HG02571 (cell line): ENCODE measurements at regions not wholly inside any gene's neighbourhood (a gene's known extent, or its start where the extent isn't known, plus 50 kb on each side); places are given as distances from the start of the nearest gene placed in this dataset.

ENCODE experiments used
- ATAC-seq: cut with Tn5 transposase; IDR thresholded peaks from one replicate; pipeline ENCODE4 v1.9.1; 2021; ENCODE audit warnings: mild to moderate bottlenecking, moderate library complexity; ENCODE audit not compliant: unreplicated experiment

GRCh38 chr15:81987628-81988027 lies 58.2 kb downstream of the MEX3B start:
- ATAC-seq: no peak

- no peak for ATAC-seq
These were observed 62.3 kb downstream of the MEX3B start for GRCh38 chr15:81983497-81983896.

GRCh38 chr15:81982808-81983207 lies 63.0 kb downstream of the MEX3B start:
- ATAC-seq: no peak

GRCh38 chr15:81981908-81982307 lies 63.9 kb downstream of the MEX3B start:
- ATAC-seq: no peak

DNA sequence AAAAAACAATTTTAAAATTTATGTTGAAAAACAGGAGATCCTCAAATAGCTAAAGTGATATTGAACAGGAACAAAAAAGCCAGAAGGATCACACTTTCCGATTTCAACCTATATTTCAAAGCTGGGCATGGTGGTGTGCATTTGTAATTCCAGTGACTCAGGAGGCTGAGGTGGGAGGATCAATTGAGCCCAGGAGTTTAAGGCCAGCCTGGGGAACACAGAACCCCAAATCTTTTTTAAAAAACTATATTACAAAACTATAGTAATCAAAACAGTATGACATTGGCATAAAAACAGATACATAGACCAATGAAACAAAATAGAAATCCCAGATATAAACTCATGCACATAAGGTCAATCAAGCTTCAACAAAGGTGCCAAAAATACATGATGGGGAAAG lies 68.4 kb downstream of the MEX3B start:
- ATAC-seq: no peak

GRCh38 chr15:81968691-81969090 lies 77.1 kb downstream of the MEX3B start:
- no peak for ATAC-seq

DNA sequence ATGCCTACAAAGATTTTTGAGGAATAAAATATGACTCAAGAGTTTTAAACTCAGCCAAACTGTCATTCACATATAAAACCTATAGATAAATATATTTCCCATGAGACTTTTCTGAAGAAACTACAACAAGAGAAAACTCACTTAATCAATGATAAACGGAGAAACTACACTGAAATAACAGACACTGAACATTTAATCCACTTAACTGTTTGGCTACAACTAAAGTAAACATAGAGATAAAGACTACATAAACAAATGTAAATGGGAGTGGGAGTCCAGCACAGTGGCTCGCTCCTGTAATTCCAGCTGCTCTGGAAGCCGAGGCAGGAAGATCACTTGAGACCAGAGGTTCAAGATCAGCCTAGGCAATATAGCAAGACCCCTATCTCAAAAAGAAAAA lies 79.2 kb downstream of the MEX3B start:
- no peak for ATAC-seq

- no peak for ATAC-seq
These were observed 83.3 kb downstream of the MEX3B start for GRCh38 chr15:81962482-81962881.

DNA sequence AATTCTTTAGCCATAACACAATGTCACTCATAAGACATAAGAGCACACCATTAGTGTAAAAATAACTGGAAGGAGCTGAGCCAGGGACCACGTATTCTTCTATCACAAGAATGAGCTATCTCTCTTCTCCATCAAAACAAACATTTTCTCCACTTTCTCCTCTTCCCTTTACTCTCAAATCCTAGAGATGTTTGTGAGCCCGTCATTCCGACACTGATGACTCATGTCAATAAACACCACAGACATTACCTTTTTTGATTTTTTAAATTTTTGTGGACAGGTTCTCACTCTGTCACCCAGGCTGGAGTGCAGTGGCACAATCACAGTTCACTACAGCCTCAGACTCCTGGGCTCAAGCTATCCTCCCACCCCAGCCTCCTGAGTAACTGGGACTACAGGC lies 86.6 kb downstream of the MEX3B start:
- no peak for ATAC-seq

GRCh38 chr15:81957698-81958097 lies 88.1 kb downstream of the MEX3B start:
- no peak for ATAC-seq

GRCh38 chr15:81955382-81956062 lies 90.3 kb downstream of the MEX3B start:
- no peak for ATAC-seq

- no peak for ATAC-seq
These were observed 91.5 kb downstream of the MEX3B start for GRCh38 chr15:81954158-81954783.

- no peak for ATAC-seq
These were observed 94.9 kb downstream of the MEX3B start for GRCh38 chr15:81950841-81951414.

- ATAC-seq: no peak
These were observed 97.1 kb downstream of the MEX3B start for GRCh38 chr15:81948751-81949150.

GRCh38 chr15:81948222-81948621 lies 97.6 kb downstream of the MEX3B start:
- ATAC-seq: no peak

DNA sequence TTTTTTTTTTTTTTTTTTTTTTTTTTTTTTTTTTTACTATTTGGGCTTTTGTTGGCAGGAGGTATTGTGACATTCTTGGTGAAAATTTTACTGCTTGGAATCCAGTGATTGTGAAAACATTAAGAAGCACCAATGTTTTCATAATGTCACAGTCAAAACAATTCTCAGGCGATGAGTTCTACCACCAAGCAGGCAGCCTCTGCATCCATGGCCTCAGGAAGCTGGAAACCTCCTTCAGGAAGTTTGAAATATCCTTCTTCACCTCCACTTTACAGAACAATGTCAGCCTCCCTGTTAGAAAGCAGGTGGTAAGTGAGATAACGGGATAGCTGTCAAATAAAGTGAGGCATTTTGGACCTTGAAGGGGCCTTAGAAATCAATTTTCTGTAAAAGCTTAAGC lies 98.3 kb downstream of the MEX3B start:
- no peak for ATAC-seq

- ATAC-seq: no peak
These were observed 100.7 kb downstream of the MEX3B start for GRCh38 chr15:81945014-81945615.

DNA sequence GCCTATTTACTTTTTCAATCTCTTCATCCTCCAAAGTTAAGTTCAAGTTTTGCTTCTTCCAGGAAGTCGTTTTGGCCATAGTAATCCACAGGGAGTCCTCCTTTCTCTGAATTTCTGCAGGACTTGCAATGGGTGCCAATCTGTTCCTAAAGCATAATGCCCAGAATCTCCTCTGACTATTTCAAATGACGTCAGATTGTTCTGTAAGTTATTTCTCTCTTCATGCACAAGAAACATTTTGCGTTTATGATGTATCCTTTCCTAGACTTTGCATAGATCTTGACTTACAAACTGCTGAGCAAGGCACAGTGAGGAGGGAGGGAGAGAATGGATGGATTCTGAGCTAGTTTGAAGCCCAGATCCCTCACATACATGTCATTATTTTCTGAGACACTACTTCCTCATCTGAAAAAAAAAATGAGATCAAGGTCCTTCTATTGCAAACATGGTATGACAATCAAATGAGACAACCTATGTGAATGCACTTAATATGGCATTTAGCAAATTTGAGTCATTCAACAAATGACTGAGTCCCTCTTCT lies 103.1 kb downstream of the MEX3B start:
- no peak for ATAC-seq

- no peak for ATAC-seq
These were observed 103.7 kb downstream of the MEX3B start for GRCh38 chr15:81942157-81942556.

DNA sequence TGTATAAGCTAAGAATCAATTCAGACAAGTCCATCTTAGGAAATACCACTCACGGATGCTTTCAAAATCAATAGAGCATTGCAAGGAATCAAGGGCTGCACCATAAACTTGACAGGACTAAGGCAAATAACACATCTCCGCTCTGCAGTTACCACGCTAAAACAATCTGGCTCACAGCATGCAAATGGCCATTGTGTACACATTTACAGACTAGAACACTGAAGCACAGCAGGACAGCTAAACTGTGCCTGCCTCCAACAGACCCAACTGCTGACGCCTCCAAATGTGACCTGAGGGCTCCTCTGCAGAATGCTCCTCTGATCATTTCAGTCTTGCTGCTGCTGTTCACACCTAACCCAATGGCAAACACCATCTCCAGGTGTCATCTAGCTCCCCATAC lies 104.3 kb downstream of the MEX3B start:
- no peak for ATAC-seq

DNA sequence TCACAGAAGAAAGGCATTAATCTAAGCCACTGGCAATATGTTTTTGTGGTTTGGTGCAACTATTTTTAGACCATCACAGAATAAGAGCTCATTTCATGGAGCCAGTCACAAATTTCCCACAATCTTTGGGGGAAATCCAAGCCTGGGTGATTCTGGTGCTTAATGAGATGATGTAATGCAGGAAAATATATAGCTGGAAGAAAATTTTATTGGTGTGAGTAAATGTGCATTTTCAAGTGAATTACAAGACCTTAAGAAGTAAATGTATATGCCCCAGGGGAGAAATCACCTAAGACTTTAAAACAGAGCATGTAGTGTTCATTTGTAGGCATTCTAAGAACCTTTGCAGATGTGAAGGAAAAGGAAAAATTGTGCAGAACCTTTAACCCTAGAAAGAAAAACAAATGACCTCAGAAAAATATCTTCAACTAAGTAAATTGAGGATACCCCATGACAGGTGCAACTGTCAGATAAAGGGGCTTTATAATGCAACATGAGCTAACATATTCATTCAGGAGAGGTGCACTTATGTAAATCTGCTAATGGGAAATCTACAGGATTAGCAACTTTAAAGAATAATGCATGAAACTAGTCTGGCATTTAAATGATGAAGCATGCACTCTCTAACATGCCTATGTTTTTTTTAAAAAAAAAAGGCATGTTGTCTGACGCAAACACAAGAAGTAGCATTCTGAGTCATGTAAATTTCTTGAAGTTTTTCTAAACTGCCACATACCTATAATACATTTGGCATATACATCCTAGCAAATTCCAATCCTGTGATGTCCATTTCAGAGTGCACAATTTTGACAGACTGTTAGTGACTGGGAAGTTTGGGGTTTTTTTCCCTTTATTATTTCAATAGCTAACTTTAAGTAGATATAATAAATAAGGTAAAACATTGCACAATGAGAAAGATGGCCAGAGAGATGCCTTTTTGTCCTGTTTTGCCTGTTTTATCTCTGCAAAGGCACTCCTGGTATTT lies 105.1 kb downstream of the MEX3B start:
- no peak for ATAC-seq
